Activated naive CD4-positive, alpha-beta T cell treated with Interleukin-2 at 50 U/mL for 16 hours (primary cell): ENCODE measurements at regions not wholly inside any gene's neighbourhood (a gene's known extent, or its start where the extent isn't known, plus 50 kb on each side); places are given as distances from the start of the nearest gene placed in this dataset.

Experiments used
- DNase-seq: peaks from one replicate; pipeline ENCODE4 v3.0.0-alpha.2; 2020

DNA sequence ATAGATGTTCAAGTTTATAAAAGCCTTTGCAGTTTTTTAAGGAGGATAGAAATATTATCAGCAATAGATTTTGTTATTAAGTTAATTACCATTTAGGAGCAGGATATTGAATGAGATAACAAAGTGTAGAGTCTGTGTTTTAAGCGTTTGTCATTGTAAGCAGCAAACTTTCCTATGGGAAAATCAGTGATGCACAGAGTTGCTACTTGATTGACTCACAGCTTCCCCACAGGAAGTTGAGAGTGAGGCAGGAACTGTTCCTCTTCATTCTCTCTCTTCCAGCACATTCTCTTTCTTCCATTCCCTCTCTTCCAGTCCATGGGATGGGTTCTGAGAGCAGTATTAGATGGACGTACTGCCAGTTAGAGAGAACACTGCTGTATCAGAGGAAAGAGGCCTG lies 867.7 kb upstream of the AGA start:
- DNase-seq, result no peak

DNA sequence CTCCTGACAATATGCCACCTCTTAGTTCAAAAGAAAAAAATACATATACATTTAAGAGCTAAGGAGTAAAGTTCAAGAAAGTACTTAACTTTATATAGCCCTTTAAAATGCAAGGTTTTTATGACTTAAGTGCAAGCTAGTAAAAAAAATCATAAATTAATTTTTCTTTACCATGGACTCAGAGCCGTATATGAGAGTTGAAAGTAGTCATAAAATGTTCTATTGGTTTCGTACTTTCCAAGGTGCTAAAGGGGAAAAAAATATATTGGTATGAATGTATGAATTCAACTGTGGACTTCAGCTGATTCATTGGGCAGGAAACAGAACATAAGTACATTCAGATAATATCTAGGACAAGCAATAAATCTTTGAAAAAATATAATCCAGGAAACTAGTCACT lies 869.8 kb upstream of the AGA start:
- no peak for DNase-seq

DNA sequence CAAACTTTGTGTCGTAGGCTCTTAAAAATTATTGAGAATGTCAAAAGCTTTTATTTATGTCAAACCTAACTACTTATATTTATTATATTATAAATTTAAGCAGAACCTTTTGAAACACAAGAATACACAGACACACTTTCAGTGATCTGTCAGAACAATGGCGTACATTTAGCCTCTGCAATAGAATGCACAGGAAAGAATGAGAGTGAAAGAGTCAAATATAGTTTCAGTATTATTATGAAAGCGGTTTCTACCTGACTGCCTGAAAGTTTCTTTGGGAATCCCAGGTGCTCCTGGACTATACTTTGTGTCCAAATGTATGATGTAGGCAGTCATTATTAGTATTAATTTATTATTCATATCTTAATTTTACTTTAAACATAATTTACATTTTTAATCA lies 872.0 kb upstream of the AGA start:
- DNase-seq, result no peak

DNA sequence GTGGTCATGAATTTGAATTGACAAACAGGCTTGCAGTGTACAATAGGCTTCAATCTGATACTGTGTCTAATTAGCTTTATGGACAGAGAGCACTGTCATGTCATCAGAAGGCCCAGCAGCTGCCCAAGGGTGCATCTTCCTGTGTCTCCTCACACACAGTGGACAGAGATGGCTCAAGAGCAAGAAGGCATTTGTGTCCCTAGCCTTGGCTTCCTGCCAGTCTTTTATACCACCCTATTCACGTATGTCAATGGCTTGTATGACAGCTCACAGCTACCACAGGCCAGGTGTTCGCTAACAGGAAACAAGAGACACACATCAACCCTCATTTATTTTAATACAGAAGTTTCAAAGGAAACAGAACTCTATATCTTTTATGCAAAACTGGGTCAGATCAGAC lies 874.0 kb upstream of the AGA start:
- no peak for DNase-seq

DNA sequence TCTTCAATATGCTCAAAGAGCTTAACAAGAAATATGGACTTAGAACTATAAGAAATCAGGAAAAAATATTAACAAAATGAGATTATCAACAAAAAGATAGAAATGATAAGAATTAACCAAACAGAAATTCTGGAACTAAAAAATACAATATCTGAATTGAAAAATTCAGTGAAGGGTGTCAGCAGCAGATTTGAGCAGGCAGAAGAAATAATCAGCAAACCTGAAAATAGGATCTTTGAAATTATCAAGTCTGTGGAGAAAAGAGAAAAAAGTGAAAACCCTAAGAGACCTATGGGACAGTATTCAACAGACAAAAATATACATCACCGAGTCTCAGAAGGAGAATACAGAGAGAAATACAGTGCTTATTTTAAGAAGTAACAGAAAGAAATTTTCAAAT lies 877.8 kb upstream of the AGA start:
- no peak for DNase-seq

DNA sequence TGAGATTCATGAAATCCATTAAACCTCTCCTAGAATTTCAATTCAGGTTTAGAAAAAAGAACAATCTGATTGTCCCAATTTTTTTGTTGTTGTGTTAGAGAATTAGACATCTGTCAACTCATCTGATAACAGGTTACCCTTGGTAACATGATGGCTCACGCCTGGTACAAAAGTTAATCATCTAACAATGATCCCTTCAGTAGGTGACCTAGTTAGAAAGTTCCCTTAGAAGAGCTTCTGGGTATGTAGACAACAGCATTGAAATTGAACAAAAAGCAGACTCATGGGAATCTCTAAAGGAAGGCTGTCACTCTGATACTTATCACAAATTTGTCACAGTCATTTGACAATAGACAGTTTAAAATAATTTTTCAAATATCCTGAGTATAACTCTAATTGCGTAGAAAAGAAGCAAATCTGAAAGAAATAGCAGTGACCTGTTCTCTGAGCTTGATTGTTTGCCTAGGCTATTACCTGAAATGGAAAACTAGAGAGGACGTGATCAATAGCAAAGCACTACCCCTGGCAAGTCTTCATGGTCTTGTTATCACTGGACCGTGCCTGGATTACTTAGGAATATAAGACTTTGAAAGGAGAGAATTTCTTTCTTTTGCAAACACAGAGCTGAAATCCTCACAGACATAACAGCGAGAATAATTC lies 880.4 kb upstream of the AGA start:
- DNase-seq, result no peak

DNA sequence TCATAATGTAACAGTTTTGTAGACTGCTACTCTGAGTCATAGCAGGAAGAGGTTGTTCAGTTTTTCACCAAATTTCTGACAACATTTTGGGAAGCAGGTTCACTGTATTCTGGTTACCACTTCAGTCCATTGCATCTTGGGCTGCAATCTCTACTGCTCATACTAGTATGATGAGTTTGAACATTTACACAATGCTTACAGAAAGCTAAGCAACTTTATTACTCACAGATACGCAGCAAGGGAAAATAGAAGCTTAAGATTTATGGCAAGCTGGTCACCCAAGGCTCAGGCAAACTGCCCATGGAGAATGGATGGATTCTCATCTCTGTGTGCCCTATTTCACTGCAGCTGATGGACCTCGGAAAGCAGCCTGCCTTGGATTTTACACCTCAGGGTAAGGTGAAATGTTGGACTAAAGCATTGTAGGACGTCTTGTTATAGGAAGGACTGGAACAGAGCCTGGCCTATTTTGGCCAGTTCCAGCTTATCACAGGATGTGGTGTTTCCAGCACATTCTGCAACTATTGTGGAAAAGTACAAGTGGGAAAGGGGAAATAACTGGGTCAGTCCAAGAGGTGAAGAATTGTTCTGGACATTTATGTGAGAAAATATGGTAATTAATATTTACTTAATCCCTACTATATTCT lies 887.1 kb upstream of the AGA start:
- no peak for DNase-seq

DNA sequence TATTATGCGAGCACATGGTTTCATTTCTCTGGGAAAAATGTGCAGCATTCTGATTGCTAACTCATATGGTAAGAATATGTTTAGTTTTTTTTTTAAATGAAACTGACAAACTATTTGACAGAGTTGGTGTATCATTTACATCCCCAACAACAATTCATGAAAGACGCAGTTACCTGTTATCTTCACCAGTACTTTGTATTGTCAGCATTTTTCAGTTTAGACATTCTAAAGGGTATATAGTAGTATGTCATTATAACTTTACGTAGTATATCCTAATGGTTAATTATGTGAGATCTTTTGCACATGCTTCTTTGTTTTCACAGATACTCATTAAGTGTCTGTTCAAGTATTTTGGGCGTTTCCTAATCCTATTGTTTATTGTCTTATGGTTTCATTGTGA lies 891.1 kb upstream of the AGA start:
- DNase-seq, result no peak

GRCh38 chr4:178339769-178340168 lies 897.5 kb upstream of the AGA start:
- DNase-seq, result no peak

DNA sequence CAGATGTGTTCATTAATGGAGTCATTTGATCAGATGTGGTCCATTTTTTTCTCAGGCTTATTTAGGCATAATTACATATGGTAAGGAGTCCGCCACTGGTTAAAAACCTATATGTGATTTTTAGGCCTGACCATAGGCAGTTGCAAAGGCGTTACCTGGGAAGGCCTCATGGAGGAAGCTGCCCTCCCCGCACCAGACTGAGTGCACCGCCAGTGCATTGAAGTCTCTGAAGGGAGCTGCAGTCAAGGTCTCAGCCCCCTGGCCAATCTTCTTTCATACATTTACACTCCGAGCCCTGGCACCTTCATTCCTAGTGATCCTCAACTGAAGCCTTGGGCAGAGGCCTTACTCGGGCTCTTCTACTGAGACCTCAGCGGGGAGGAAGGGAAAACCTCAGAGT lies 898.2 kb upstream of the AGA start:
- no peak for DNase-seq

GRCh38 chr4:178344096-178344495 lies 901.9 kb upstream of the AGA start:
- no peak for DNase-seq

GRCh38 chr4:178347111-178347510 lies 904.9 kb upstream of the AGA start:
- DNase-seq, result no peak

GRCh38 chr4:178349601-178350000 lies 907.4 kb upstream of the AGA start:
- DNase-seq, result no peak

- DNase-seq, result no peak
Observed at GRCh38 chr4:178351185-178351584, 908.9 kb upstream of the AGA start.

DNA sequence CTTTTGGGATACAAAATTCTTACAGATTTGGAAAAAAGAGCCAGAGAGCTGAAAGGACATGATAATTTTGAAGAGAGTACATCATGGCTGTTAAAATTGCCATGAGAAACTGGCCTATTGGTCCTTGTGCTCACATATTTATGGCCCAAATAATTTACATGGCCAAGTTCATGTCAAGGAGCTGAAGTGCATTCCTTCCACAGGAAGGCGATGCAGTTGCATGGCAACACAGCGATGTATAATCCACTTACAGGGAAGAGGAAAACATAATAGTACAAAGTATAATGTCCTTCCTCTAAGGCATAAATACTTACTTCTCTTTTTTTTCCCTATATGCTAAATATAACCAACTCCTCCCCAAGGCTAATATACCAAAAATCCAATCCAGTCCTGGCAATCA lies 914.5 kb upstream of the AGA start:
- DNase-seq, result no peak

DNA sequence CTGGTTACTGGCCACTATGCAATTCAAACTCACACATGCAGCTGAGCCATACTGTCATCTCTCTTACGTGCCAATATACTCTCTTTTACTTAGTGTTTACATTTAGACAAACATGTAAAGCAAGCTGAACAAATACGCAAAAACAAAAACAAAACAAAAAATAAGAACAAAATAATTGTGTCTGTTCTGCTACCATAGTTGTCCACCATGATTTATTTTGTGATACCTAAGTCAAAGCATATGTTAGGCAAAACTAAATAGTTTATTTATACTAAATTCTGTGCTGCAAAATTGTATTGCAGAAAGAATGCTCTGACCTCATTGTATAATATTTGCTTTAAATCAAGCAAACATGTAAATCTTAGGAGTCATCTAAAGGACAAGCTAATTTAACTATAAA lies 943.2 kb upstream of the AGA start:
- DNase-seq, result no peak

DNA sequence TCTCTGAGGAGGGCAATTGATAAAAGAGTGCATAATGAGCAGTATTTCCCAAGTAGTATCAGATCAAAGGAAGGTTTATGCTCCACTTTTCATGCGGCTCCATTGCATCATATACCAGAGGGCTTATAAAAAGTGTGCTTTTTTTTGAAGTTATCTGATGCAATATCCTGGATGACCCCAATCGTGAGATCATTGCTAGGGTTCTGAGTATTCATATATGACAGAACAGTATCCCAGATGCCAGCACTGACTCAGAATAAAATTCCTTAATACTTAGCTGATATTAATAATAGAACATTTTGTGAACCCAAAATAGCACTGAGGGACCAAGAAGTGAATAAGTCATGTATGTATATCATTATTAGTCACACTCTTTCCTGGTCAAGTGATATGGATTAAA lies 945.5 kb upstream of the AGA start:
- DNase-seq, result no peak

DNA sequence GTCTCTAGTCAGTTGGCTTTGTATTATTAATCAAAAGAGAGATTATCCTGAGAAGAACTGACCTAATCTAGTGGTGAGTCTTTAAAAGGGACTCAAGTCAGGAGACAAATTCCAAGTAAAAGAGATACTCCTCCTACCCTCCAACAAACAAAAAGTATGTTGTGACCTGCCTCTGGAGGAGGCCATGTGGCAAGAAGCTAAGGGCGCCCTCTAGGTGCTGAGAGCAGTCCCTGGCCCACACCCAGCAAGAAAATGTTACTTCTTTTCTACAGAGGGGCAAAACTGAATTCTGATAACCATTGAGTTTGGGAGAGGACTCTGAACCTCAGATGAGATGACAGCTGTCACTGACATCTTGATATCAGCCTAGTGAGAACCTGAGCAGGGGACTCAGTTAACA lies 953.6 kb upstream of the AGA start:
- DNase-seq, result no peak

DNA sequence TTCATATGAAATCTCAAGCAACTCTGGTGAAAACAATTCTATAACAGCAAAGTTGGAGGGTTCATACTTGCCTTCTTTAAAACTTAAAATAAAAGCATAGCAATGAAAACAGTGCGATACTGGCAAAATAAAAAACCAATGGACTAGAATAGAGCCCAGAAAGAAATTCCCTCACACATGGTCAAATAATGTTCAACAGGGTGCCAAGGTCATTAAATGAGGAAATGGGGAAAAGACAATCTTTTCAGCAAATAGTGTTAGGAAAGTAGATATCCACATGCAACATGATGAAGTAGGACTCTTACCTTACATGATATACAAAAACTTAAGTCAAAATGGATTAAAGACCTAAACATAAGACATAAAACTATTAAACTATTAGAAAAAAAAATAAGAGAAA lies 970.2 kb upstream of the AGA start:
- DNase-seq, result no peak

GRCh38 chr4:178414042-178414441 lies 971.8 kb upstream of the AGA start:
- no peak for DNase-seq

- no peak for DNase-seq
Observed at GRCh38 chr4:178414881-178415446, 972.7 kb upstream of the AGA start.

DNA sequence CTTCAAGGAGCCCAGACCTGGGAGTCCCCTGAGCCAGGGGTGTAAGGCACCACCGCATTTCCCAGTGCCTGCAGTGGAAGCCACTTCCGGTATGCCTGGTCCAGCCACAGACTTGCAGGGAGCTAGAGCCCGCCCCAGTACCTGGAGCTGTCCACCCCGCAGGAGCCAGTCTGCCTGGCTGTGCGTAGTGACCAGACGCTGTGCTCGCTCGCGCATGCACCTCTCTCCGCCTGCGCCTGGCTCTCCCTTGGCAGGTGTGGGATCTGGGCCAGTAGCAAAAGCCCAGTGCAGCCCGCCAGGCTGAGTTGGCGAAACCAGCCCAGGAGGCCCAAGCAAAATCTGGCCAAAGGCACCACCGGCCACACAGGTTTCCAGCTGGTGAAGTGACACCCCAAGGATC lies 973.7 kb upstream of the AGA start:
- no peak for DNase-seq

DNA sequence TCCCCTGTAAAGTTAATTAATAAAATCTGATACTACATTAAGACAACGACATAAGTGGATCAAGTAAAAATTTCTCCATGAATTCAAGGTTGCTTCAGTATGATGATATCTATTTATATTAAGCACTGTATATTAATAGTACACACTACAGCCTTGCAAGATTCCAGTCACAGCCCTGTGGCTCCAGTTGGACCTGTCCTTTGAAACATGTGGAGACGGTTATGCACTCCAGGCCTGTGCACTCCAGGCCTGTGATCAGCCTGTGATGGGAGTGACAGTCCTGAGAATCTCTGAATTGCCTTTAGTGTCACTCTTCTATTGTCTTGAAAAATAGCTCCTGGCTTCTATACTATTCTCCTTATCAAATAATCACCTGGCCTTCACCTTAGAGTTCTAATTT lies 981.1 kb upstream of the AGA start:
- DNase-seq, result no peak

DNA sequence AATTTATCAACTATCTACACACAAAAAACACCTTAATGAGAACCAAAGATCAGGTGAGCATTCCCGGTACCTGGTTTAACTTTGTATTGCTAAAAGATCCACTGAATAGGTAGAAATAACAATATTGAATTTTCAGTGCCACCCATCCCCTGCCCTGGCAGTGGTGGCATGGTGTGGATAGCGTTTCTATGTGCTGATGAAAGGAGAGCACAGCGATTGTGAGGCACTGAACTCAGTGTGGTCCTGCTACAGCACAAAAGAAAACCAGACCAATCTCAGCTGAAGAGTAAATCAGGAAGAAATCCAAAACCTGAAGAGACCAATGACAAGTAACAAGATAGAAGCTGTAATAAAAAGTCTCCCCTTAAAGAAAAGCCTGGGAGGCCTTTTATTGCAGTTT lies 984.6 kb upstream of the AGA start:
- no peak for DNase-seq

GRCh38 chr4:178427663-178428062 lies 985.4 kb upstream of the AGA start:
- DNase-seq, result no peak
